HEK293 (cell line): ENCODE measurements at regions not wholly inside any gene's neighbourhood (a gene's known extent, or its start where the extent isn't known, plus 50 kb on each side); places are given as distances from the start of the nearest gene placed in this dataset.

ENCODE experiments used
- CTCF ChIA-PET: fragments of 350-600 bp; formaldehyde crosslinking; extraction: SDS; loops from one replicate; lab custom pipeline; 2021; ENCODE audit warnings: antibody characterized with exemption; lab: Yijun Ruan, JAX
- POLR2A ChIA-PET: fragments of 300-600 bp; formaldehyde crosslinking; extraction: SDS; loops from one replicate; lab custom pipeline; 2020; ENCODE audit warnings: antibody characterized with exemption, inconsistent platforms; lab: Yijun Ruan, JAX
- H3K27ac ChIP-seq: fragments of 200-500 bp; sonication (Bioruptor generic); 2 replicates; pipeline ENCODE4 v1.5.1; 2014; ENCODE audit warnings: low read depth, low read length, control low read depth, inconsistent platforms; ENCODE audit errors: extremely low read depth
- H3K36me3 ChIP-seq, 2 experiments: fragments of 200-500 bp in 1 of 2; sonication (Bioruptor generic) in 1 of 2; 1 replicate in 1 of 2; 2 replicates in 1 of 2; pipeline ENCODE4 v1.5.1; 2014 to 2017; ENCODE audit warnings: inconsistent platforms in 2 of 2, low read length in 2 of 2; ENCODE audit not compliant: control insufficient read depth in 2 of 2, insufficient read depth in 1 of 2
- H3K4me1 ChIP-seq: fragments of 200-500 bp; sonication (Bioruptor generic); 2 replicates; pipeline ENCODE4 v1.5.1; 2014; ENCODE audit warnings: mild to moderate bottlenecking, low read length, inconsistent platforms; ENCODE audit not compliant: control insufficient read depth, insufficient read depth
- H3K4me3 ChIP-seq: 2 replicates; pipeline ENCODE4 v1.5.1; 2011; ENCODE audit warnings: low read depth, mild to moderate bottlenecking, control low read depth, low read length, moderate library complexity
- H3K9me3 ChIP-seq: fragments of 200-500 bp; sonication (Bioruptor generic); 2 replicates; pipeline ENCODE4 v1.5.1; 2014; ENCODE audit warnings: low read depth, low read length, inconsistent platforms; ENCODE audit not compliant: control insufficient read depth, insufficient read depth
- MEIS1 ChIP-seq: sonication (generic); formaldehyde crosslinking; IDR thresholded peaks from 2 replicates; pipeline ENCODE4 v1.8.1; 2022; ENCODE audit warnings: missing genetic modification reagents, mild to moderate bottlenecking, borderline replicate concordance
- MZF1 ChIP-seq: fragments of 450-650 bp; formaldehyde crosslinking; IDR thresholded peaks from 2 replicates; pipeline ENCODE4 v1.5.1; 2017; ENCODE audit warnings: missing biosample characterization, missing genetic modification characterization, borderline replicate concordance
- OVOL3 ChIP-seq: fragments of 450-650 bp; formaldehyde crosslinking; IDR thresholded peaks from 2 replicates; pipeline ENCODE4 v1.5.1; 2016; ENCODE audit warnings: missing biosample characterization, missing genetic modification characterization
- PRDM6 ChIP-seq: fragments of 450-650 bp; formaldehyde crosslinking; IDR thresholded peaks from 2 replicates; pipeline ENCODE4 v1.5.1; 2017; ENCODE audit warnings: missing biosample characterization, missing genetic modification characterization
- ZBTB20 ChIP-seq: fragments of 450-650 bp; formaldehyde crosslinking; IDR thresholded peaks from 2 replicates; pipeline ENCODE4 v1.5.1; 2016; ENCODE audit warnings: missing biosample characterization, missing genetic modification characterization
- ZNF214 ChIP-seq: fragments of 450-650 bp; formaldehyde crosslinking; IDR thresholded peaks from 2 replicates; pipeline ENCODE4 v1.5.1; 2017; ENCODE audit warnings: missing biosample characterization, mild to moderate bottlenecking, missing genetic modification characterization, borderline replicate concordance
- ZNF426 ChIP-seq: fragments of 450-650 bp; formaldehyde crosslinking; IDR thresholded peaks from 2 replicates; pipeline ENCODE4 v1.5.1; 2017; ENCODE audit warnings: missing biosample characterization, missing genetic modification characterization, mild to moderate bottlenecking, inconsistent platforms, moderate library complexity
- ZNF558 ChIP-seq: fragments of 450-650 bp; formaldehyde crosslinking; IDR thresholded peaks from 2 replicates; pipeline ENCODE4 v1.5.1; 2016; ENCODE audit warnings: missing biosample characterization, missing genetic modification characterization
- ZNF629 ChIP-seq: fragments of 450-650 bp; formaldehyde crosslinking; IDR thresholded peaks from 2 replicates; pipeline ENCODE4 v1.5.1; 2017; ENCODE audit warnings: missing biosample characterization, missing genetic modification characterization
- TF ChIP-seq, protein P1 (sequence below): fragments of 450-650 bp; formaldehyde crosslinking; IDR thresholded peaks from 2 replicates; pipeline ENCODE4 v1.5.1; 2016; ENCODE audit warnings: missing biosample characterization, missing genetic modification characterization
- TF ChIP-seq, protein P2 (sequence below): fragments of 450-650 bp; formaldehyde crosslinking; IDR thresholded peaks from 2 replicates; pipeline ENCODE4 v1.5.1; 2016; ENCODE audit warnings: missing biosample characterization, missing genetic modification characterization
- TF ChIP-seq, protein P3 (sequence below): fragments of 450-650 bp; IDR thresholded peaks from 2 replicates; pipeline ENCODE4 v1.5.1; 2018; ENCODE audit warnings: missing biosample characterization, mild to moderate bottlenecking, missing genetic modification characterization
- TF ChIP-seq, protein P4 (sequence below): fragments of 450-650 bp; formaldehyde crosslinking; IDR thresholded peaks from 2 replicates; pipeline ENCODE4 v1.5.1; 2016; ENCODE audit warnings: missing biosample characterization, missing genetic modification characterization, borderline replicate concordance

DNA sequence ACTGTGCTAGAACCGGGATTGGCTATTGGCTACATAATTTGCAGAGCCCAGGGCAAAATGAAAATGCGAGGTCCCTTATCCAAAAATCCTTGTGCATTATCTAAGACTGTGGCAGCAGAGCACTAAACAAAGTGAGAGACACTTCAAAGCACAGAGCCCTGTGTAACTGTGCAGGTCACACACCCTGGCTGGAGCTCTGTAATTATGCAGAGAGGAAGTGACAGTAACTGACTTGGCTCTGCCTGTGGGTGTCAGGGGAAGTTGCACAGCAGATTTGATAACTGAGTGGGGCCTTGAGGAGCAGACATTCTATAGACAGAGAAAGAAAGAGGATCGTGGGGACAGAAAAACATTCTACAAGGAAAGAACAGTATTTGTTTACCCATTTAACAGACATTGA, 173.5 kb upstream of the FMR1 start:
- Histone ChIP-seq H3K9me3 (no peaks in the 10 kb centered on the region; the same call in 1 of the 2 replicates), H3K36me3 (no peaks in the 10 kb centered on the region), H3K4me1 (no peaks in the 10 kb centered on the region), H3K4me3 (no peak overlapping the region), H3K27ac (no peak overlapping the region)
- TF ChIP-seq ZNF558 (tag by site-specific recombination) (no peak), OVOL3 (tag by site-specific recombination) (no peak), ZNF214 (tag by site-specific recombination) (no peak), ZNF426 (no peak)
- TF ChIP-seq, protein P1, sequence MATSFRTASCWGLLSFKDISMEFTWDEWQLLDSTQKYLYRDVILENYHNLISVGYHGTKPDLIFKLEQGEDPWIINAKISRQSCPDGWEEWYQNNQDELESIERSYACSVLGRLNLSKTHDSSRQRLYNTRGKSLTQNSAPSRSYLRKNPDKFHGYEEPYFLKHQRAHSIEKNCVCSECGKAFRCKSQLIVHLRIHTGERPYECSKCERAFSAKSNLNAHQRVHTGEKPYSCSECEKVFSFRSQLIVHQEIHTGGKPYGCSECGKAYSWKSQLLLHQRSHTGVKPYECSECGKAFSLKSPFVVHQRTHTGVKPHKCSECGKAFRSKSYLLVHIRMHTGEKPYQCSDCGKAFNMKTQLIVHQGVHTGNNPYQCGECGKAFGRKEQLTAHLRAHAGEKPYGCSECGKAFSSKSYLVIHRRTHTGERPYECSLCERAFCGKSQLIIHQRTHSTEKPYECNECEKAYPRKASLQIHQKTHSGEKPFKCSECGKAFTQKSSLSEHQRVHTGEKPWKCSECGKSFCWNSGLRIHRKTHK (tag by site-specific recombination), result no peak
- TF ChIP-seq, protein P2, sequence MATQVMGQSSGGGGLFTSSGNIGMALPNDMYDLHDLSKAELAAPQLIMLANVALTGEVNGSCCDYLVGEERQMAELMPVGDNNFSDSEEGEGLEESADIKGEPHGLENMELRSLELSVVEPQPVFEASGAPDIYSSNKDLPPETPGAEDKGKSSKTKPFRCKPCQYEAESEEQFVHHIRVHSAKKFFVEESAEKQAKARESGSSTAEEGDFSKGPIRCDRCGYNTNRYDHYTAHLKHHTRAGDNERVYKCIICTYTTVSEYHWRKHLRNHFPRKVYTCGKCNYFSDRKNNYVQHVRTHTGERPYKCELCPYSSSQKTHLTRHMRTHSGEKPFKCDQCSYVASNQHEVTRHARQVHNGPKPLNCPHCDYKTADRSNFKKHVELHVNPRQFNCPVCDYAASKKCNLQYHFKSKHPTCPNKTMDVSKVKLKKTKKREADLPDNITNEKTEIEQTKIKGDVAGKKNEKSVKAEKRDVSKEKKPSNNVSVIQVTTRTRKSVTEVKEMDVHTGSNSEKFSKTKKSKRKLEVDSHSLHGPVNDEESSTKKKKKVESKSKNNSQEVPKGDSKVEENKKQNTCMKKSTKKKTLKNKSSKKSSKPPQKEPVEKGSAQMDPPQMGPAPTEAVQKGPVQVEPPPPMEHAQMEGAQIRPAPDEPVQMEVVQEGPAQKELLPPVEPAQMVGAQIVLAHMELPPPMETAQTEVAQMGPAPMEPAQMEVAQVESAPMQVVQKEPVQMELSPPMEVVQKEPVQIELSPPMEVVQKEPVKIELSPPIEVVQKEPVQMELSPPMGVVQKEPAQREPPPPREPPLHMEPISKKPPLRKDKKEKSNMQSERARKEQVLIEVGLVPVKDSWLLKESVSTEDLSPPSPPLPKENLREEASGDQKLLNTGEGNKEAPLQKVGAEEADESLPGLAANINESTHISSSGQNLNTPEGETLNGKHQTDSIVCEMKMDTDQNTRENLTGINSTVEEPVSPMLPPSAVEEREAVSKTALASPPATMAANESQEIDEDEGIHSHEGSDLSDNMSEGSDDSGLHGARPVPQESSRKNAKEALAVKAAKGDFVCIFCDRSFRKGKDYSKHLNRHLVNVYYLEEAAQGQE (tag by site-specific recombination), result no peak
- POLR2A ChIA-PET, result no interaction called here
- CTCF ChIA-PET, result no interaction called here

GRCh38 chrX:147739196-147739595, 172.5 kb upstream of the FMR1 start:
- ChIA-PET CTCF (no interaction called here), POLR2A (no interaction called here)
- Histone ChIP-seq H3K27ac (no peak overlapping the region), H3K4me1 (no peaks in the 10 kb centered on the region), H3K36me3 (no peaks in the 10 kb centered on the region), H3K9me3 (no peaks in the 10 kb centered on the region), H3K4me3 (no peak overlapping the region)
- TF ChIP-seq PRDM6 (tag by site-specific recombination) (no peak), ZBTB20 (tag by site-specific recombination) (no peak)

- H3K27ac ChIP-seq, result no peak overlapping the region
- no peak for TF ChIP-seq ZNF629
- no peak for TF ChIP-seq MEIS1 (CRISPR knock-in tag)
- no peak for TF ChIP-seq MZF1 (tag by site-specific recombination)
- TF ChIP-seq, protein P3, sequence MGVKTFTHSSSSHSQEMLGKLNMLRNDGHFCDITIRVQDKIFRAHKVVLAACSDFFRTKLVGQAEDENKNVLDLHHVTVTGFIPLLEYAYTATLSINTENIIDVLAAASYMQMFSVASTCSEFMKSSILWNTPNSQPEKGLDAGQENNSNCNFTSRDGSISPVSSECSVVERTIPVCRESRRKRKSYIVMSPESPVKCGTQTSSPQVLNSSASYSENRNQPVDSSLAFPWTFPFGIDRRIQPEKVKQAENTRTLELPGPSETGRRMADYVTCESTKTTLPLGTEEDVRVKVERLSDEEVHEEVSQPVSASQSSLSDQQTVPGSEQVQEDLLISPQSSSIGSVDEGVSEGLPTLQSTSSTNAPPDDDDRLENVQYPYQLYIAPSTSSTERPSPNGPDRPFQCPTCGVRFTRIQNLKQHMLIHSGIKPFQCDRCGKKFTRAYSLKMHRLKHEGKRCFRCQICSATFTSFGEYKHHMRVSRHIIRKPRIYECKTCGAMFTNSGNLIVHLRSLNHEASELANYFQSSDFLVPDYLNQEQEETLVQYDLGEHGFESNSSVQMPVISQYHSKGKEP, result no peak
- TF ChIP-seq, protein P4, sequence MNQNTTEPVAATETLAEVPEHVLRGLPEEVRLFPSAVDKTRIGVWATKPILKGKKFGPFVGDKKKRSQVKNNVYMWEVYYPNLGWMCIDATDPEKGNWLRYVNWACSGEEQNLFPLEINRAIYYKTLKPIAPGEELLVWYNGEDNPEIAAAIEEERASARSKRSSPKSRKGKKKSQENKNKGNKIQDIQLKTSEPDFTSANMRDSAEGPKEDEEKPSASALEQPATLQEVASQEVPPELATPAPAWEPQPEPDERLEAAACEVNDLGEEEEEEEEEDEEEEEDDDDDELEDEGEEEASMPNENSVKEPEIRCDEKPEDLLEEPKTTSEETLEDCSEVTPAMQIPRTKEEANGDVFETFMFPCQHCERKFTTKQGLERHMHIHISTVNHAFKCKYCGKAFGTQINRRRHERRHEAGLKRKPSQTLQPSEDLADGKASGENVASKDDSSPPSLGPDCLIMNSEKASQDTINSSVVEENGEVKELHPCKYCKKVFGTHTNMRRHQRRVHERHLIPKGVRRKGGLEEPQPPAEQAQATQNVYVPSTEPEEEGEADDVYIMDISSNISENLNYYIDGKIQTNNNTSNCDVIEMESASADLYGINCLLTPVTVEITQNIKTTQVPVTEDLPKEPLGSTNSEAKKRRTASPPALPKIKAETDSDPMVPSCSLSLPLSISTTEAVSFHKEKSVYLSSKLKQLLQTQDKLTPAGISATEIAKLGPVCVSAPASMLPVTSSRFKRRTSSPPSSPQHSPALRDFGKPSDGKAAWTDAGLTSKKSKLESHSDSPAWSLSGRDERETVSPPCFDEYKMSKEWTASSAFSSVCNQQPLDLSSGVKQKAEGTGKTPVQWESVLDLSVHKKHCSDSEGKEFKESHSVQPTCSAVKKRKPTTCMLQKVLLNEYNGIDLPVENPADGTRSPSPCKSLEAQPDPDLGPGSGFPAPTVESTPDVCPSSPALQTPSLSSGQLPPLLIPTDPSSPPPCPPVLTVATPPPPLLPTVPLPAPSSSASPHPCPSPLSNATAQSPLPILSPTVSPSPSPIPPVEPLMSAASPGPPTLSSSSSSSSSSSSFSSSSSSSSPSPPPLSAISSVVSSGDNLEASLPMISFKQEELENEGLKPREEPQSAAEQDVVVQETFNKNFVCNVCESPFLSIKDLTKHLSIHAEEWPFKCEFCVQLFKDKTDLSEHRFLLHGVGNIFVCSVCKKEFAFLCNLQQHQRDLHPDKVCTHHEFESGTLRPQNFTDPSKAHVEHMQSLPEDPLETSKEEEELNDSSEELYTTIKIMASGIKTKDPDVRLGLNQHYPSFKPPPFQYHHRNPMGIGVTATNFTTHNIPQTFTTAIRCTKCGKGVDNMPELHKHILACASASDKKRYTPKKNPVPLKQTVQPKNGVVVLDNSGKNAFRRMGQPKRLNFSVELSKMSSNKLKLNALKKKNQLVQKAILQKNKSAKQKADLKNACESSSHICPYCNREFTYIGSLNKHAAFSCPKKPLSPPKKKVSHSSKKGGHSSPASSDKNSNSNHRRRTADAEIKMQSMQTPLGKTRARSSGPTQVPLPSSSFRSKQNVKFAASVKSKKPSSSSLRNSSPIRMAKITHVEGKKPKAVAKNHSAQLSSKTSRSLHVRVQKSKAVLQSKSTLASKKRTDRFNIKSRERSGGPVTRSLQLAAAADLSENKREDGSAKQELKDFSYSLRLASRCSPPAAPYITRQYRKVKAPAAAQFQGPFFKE, result no peak
- H3K4me3 ChIP-seq, result no peak overlapping the region
- ChIA-PET POLR2A (no interaction called here), CTCF (no interaction called here)
- H3K36me3 ChIP-seq, result no peaks in the 10 kb centered on the region
- no peaks in the 10 kb centered on the region for H3K9me3 ChIP-seq
- no peaks in the 10 kb centered on the region for H3K4me1 ChIP-seq
These were observed 169.9 kb upstream of the FMR1 start for GRCh38 chrX:147741776-147742175.
